Spleen (tissue), 7 donors: ENCODE measurements at regions not wholly inside any gene's neighbourhood (a gene's known extent, or its start where the extent isn't known, plus 50 kb on each side); places are given as distances from the start of the nearest gene placed in this dataset.

Experiments used
- POLR2A ChIP-seq, 3 donors: fragments of 450-650 bp; IDR thresholded peaks; one replicate each; pipeline ENCODE4 v1.5.1; 2017; ENCODE audit warnings: antibody characterized with exemption in 3 of 3, mild to moderate bottlenecking in 1 of 3
- TF ChIP-seq, protein P1 (sequence below), 11 experiments: fragments of 200-600 bp in 7 of 11; fragments of 450-650 bp in 4 of 11; sonication (generic) in 4 of 11; IDR thresholded peaks in 8 of 11; conservative IDR thresholded peaks in 3 of 11; 1 replicate in 7 of 11; 2 replicates in 4 of 11; pipeline versions ENCODE4 v1.4.0 to v1.8.0; 2016 to 2021; ENCODE audit warnings: antibody characterized with exemption in 11 of 11, inconsistent platforms in 4 of 11, mild to moderate bottlenecking in 1 of 11
- donor health status: DM: no; HTN: no; CAD: no; lungs with moderate emphysema.
- donor health status: DM: no; HTN: no; CAD: no.
- donor health status: DM: no; HTN: no; CAD: no.

DNA sequence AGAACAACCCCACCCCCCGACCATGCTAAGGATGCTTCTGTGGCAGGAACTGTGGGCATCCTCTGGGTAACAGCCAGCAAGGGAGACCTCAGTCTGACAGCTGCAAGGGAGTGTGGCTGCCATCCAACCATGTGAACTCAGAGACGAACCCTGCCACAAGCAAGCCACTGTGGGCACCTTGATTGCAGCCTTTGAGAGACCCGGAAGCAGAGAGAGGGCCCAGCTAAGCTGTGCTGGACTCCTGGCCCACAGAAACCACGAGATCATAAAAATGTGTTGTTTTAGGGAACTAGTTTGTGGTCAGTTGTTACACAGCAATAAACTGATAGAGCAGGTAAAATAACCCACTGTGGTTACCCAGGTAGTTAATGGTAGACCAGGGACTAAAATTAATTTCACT, 414.6 kb downstream of the CDH26 start:
- TF ChIP-seq, protein P1, sequence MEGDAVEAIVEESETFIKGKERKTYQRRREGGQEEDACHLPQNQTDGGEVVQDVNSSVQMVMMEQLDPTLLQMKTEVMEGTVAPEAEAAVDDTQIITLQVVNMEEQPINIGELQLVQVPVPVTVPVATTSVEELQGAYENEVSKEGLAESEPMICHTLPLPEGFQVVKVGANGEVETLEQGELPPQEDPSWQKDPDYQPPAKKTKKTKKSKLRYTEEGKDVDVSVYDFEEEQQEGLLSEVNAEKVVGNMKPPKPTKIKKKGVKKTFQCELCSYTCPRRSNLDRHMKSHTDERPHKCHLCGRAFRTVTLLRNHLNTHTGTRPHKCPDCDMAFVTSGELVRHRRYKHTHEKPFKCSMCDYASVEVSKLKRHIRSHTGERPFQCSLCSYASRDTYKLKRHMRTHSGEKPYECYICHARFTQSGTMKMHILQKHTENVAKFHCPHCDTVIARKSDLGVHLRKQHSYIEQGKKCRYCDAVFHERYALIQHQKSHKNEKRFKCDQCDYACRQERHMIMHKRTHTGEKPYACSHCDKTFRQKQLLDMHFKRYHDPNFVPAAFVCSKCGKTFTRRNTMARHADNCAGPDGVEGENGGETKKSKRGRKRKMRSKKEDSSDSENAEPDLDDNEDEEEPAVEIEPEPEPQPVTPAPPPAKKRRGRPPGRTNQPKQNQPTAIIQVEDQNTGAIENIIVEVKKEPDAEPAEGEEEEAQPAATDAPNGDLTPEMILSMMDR (IDR thresholded peaks at IDR 0.05 in 8 of 11, conservative IDR thresholded peaks at IDR 0.05 in 3 of 11) = no peak
- TF ChIP-seq POLR2A (IDR thresholded peaks at IDR 0.05) = no peak
